ENCODE measurements at regions not wholly inside any gene's neighbourhood (a gene's known extent, or its start where the extent isn't known, plus 50 kb on each side); places are given as distances from the start of the nearest gene placed in this dataset.

- TF ChIP-seq CEBPB (IDR thresholded peaks at IDR 0.05; ENCODE audit: low read depth, low read length): no peak
- no peak for TF ChIP-seq CTCF (conservative IDR thresholded peaks at IDR 0.05; ENCODE audit: low read depth, low read length)
- TF ChIP-seq POLR2A (IDR thresholded peaks at IDR 0.05; ENCODE audit: low read depth, low read length): no peak
- TF ChIP-seq MXI1 (IDR thresholded peaks at IDR 0.05; ENCODE audit: borderline replicate concordance, low read depth, low read length): no peak
- TF ChIP-seq RFX5 (IDR thresholded peaks at IDR 0.05; ENCODE audit: low read depth, low read length): no peak
- no peak for TF ChIP-seq BHLHE40 (IDR thresholded peaks at IDR 0.05; ENCODE audit: low read depth, low read length)
- TF ChIP-seq MAFK (IDR thresholded peaks at IDR 0.05; ENCODE audit: low read depth, low read length): no peak
- TF ChIP-seq FOS (IDR thresholded peaks at IDR 0.05; ENCODE audit: low read depth, low read length): no peak
- TF ChIP-seq ELK1 (IDR thresholded peaks at IDR 0.05; ENCODE audit: borderline replicate concordance, low read depth, low read length): no peak
- TF ChIP-seq SMC3 (IDR thresholded peaks at IDR 0.05; ENCODE audit: low read depth, low read length): no peak
- TF ChIP-seq NFE2L2 (IDR thresholded peaks at IDR 0.05; ENCODE audit: low read depth, low read length): no peak
Observed at GRCh38 chr5:174997688-174998087, 273.3 kb downstream of the MSX2 start.
